Choroid plexus epithelial cell (primary cell): ENCODE measurements at regions not wholly inside any gene's neighbourhood (a gene's known extent, or its start where the extent isn't known, plus 50 kb on each side); places are given as distances from the start of the nearest gene placed in this dataset.

Source experiments
- DNase-seq: peaks from one replicate; pipeline ENCODE4 v3.0.0-alpha.2; 2010; ENCODE audit warnings: low read depth
- H3K4me3 ChIP-seq: 2 replicates; pipeline ENCODE4 v1.5.1; 2011; ENCODE audit warnings: low read depth, mild to moderate bottlenecking, control low read depth, low read length, moderate library complexity
- CTCF ChIP-seq: conservative IDR thresholded peaks from 2 replicates; pipeline ENCODE4 v1.5.1; 2011; ENCODE audit warnings: low read depth, mild to moderate bottlenecking, control low read depth, inconsistent platforms, low read length, moderate library complexity

- no peak for TF ChIP-seq CTCF
- no peak overlapping the region for H3K4me3 ChIP-seq
- no peak for DNase-seq
Observed at GRCh38 chr6:112865131-112865530, 518.0 kb downstream of the RFPL4B start.

GRCh38 chr6:112874881-112875280 is 527.8 kb downstream of the RFPL4B start:
- no peak for DNase-seq
- H3K4me3 ChIP-seq, result no peak overlapping the region
- no peak for TF ChIP-seq CTCF

- peak; percentile 44 for TF ChIP-seq CTCF
- H3K4me3 ChIP-seq, result no peak overlapping the region
- peak; percentile 92 for DNase-seq
Observed at GRCh38 chr6:112877134-112878100, 530.3 kb downstream of the RFPL4B start.

GRCh38 chr6:112879920-112880413 is 532.8 kb downstream of the RFPL4B start:
- DNase-seq, result no peak
- no peak for TF ChIP-seq CTCF
- no peak overlapping the region for H3K4me3 ChIP-seq

GRCh38 chr6:112881027-112881426 is 533.9 kb downstream of the RFPL4B start:
- peak; percentile 67 for DNase-seq
- no peak overlapping the region for H3K4me3 ChIP-seq
- no peak for TF ChIP-seq CTCF

GRCh38 chr6:112881828-112882780 is 535.0 kb downstream of the RFPL4B start:
- no peak for TF ChIP-seq CTCF
- no peak overlapping the region for H3K4me3 ChIP-seq
- DNase-seq, result no peak
